GM19023 (cell line): ENCODE measurements at regions not wholly inside any gene's neighbourhood (a gene's known extent, or its start where the extent isn't known, plus 50 kb on each side); places are given as distances from the start of the nearest gene placed in this dataset.
"Not testable (repeated sequence)": the region's sequence is repeated elsewhere in the genome, so short reads cannot be mapped to it uniquely, and the experiment has no call there.

Source experiments
- ATAC-seq: cut with Tn5 transposase; IDR thresholded peaks from one replicate; pipeline ENCODE4 v1.9.1; 2021; ENCODE audit warnings: mild to moderate bottlenecking, moderate library complexity; ENCODE audit not compliant: unreplicated experiment

GRCh38 chr19:30228835-30229524 lies 143.2 kb upstream of the ZNF536 start:
- no peak for ATAC-seq

GRCh38 chr19:30229525-30230174 lies 142.5 kb upstream of the ZNF536 start:
- no peak for ATAC-seq

GRCh38 chr19:30231408-30232318 lies 140.5 kb upstream of the ZNF536 start:
- no peak for ATAC-seq

GRCh38 chr19:30233375-30233774 lies 138.8 kb upstream of the ZNF536 start:
- ATAC-seq: no peak

- ATAC-seq: no peak
These were observed 136.2 kb upstream of the ZNF536 start for GRCh38 chr19:30235946-30236345.

- no peak for ATAC-seq
These were observed 135.6 kb upstream of the ZNF536 start for GRCh38 chr19:30236587-30236986.

GRCh38 chr19:30237140-30237539 lies 135.0 kb upstream of the ZNF536 start:
- no peak for ATAC-seq

GRCh38 chr19:30240904-30241695 lies 131.1 kb upstream of the ZNF536 start:
- no peak for ATAC-seq

GRCh38 chr19:30244533-30244932 lies 127.7 kb upstream of the ZNF536 start:
- ATAC-seq: no peak

- ATAC-seq: no peak
These were observed 126.7 kb upstream of the ZNF536 start for GRCh38 chr19:30245401-30246039.

- no peak for ATAC-seq
These were observed 122.3 kb upstream of the ZNF536 start for GRCh38 chr19:30249911-30250310.

- no peak for ATAC-seq
These were observed 120.0 kb upstream of the ZNF536 start for GRCh38 chr19:30252214-30252613.

- no peak for ATAC-seq
These were observed 118.6 kb upstream of the ZNF536 start for GRCh38 chr19:30253581-30253996.

GRCh38 chr19:30254158-30254557 lies 118.0 kb upstream of the ZNF536 start:
- no peak for ATAC-seq

- no peak for ATAC-seq
These were observed 117.4 kb upstream of the ZNF536 start for GRCh38 chr19:30254789-30255188.

- no peak for ATAC-seq
These were observed 116.2 kb upstream of the ZNF536 start for GRCh38 chr19:30255791-30256495.

GRCh38 chr19:30256496-30256850 lies 115.7 kb upstream of the ZNF536 start:
- ATAC-seq: no peak

GRCh38 chr19:30263830-30264381 lies 108.3 kb upstream of the ZNF536 start:
- ATAC-seq: no peak

GRCh38 chr19:30265918-30266317 lies 106.3 kb upstream of the ZNF536 start:
- not testable (repeated sequence) for ATAC-seq
